HG03060 (cell line): ENCODE measurements at regions not wholly inside any gene's neighbourhood (a gene's known extent, or its start where the extent isn't known, plus 50 kb on each side); places are given as distances from the start of the nearest gene placed in this dataset.

Experiments
- ATAC-seq: cut with Tn5 transposase; IDR thresholded peaks from one replicate; pipeline ENCODE4 v1.9.1; 2021; ENCODE audit warnings: low read depth, moderate number of reproducible peaks; ENCODE audit not compliant: unreplicated experiment

- ATAC-seq: no peak
Observed at GRCh38 chr14:22460461-22461195, 128.4 kb downstream of the DAD1 start.

DNA sequence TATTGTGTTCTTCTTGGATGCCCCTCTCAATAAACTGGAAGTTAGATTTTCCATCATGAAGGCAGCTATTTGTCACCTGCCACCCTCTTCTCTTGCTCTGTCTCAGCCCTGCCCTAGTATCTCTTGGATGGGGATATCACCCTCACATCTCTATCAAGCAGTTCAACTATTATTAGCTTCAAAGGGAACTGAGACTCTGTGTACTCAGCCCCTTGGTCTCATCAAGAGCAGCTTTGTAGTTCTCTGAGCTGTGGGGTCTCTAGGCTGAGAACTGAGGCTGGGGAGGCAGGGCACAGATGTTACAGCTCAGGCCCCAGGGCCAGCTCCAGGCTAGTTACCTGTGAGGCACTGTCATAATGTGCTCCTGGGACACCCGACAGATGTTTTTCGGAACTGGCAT, 130.3 kb downstream of the DAD1 start:
- no peak for ATAC-seq

DNA sequence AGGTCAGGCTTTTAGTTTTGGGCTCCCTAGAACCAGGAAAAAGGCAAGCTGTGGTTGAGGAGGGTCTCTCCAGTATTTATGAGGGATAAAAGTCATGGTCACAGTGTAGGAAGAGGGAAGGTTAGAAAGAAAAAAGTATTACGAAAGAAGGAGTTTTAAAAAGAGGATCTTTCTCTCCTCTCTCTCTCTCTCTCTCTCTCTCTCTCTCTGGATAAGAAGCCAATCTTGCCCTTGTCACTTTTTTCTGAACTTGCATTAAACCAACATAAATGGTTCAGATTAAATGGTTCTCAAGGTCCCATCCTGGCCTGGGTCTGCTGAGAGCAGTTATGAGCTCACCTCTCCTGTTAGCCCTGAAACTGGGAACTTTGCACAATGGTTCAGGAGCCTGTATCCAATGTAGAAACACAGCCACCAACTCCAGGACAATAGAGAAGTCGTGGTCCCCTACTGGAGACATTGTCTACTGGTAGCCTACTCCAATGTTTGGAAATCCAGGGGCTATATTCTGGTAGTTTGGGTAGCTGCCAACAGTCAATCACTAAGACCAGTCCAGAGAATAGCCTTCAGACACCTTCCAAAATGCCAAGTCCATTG, 131.9 kb downstream of the DAD1 start:
- ATAC-seq: no peak

- no peak for ATAC-seq
Observed at GRCh38 chr14:22456421-22456820, 132.6 kb downstream of the DAD1 start.

- ATAC-seq: no peak
Observed at GRCh38 chr14:22452330-22452729, 136.7 kb downstream of the DAD1 start.

GRCh38 chr14:22450266-22450665, 138.8 kb downstream of the DAD1 start:
- ATAC-seq: no peak

- ATAC-seq: no peak
Observed at GRCh38 chr14:22449600-22449905, 139.5 kb downstream of the DAD1 start.

- peak; percentile 26 for ATAC-seq
Observed at GRCh38 chr14:22448905-22449599, 140.0 kb downstream of the DAD1 start.

GRCh38 chr14:22448035-22448904, 140.8 kb downstream of the DAD1 start:
- ATAC-seq: peak; percentile 53

DNA sequence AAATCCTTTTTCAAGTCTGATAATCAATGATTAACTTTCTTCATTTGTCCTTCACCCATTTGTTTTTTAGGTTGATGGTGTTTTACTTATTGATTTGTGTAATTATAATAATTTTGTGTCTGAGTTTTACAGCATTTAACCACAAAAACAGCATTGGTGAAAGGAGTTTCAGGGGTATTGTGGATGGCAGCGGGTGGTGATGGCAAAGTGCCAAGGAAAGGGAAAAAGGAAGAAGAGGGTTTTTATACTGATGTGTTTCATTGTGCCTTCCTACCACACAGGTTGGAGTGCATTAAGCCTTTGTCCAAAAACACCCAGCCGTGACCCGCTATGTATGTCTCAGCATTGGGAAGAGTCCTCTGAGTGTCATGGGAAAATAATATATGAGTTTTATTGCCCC, 150.3 kb downstream of the DAD1 start:
- no peak for ATAC-seq

DNA sequence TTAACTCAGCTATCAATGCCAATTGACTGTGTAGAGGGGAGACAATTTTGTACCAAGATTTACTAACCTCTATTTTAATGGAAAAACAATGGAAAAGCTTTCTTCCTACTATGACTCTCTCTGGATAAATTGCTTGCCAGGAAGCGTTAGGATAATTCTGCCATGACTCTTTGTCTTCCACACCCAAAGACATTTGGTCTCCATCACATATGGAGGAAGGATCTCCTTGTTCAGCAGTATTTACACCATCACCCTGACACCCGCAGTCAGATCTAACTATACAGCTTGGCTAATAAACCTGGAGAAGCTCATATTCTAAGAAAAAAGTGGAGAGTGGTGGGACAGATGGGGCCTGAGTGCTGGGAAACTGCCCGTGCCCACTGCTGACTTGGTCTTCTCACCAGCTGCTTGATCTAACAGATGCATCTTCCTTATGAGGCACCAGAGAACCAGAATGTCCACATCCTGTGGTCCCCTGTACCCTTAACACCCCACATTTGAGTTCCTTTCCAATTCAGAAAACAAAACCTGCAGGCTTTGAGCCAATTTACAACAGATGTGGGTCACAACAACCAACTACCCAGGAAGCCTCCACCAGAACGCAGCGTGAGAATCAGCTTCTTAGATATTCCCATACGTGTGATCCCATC, 154.0 kb downstream of the DAD1 start:
- ATAC-seq: no peak

GRCh38 chr14:22434030-22434429, 155.0 kb downstream of the DAD1 start:
- no peak for ATAC-seq

- no peak for ATAC-seq
Observed at GRCh38 chr14:22433069-22433468, 156.0 kb downstream of the DAD1 start.

GRCh38 chr14:22432348-22432976, 156.6 kb downstream of the DAD1 start:
- ATAC-seq: no peak

GRCh38 chr14:22429546-22430294, 159.3 kb downstream of the DAD1 start:
- no peak for ATAC-seq

GRCh38 chr14:22428700-22429291, 160.2 kb downstream of the DAD1 start:
- no peak for ATAC-seq

DNA sequence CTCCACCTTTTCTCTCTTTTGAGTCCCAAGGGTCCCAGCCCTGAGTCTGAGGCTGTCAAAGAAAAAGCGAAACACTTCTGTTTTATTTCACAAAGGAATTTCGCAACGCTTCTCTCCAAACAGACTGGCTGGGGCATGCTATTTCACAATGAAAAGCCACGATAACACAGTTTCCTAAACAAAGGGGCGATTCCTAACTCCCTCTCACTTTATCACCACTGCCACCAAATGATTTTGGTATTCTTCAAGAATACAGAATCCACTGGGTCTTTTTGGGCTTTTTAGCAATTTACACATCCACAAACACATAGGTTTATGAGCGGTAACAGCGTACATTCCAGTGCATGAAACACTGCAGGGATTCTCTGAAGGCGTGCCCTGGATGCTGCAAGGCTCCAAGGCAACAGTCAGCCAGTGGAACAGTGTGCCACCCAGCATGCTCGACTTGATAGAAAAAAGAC, 161.2 kb downstream of the DAD1 start:
- no peak for ATAC-seq

DNA sequence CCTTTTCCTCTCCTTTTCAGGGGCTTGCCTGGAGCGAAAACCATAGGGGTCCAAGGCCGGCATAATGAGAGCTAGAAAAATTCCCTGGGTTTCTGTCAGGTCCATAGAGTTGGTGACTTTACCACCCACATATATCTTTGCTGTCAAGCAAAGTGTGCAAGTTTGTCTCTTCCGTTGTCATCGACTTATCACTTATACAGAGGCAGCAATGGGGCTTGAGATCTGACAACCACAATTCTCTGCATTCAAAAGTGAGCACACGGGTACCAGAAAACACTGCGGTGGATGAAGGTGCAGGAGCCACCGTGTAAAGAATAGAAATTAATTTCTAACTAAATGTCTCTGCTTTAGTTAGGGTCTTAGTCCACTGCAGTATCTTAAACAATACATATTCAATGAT, 162.3 kb downstream of the DAD1 start:
- ATAC-seq: no peak

- ATAC-seq: no peak
Observed at GRCh38 chr14:22423958-22424357, 165.1 kb downstream of the DAD1 start.
